Activated T-helper 2 cell treated with anti-CD3 and anti-CD28 coated beads, Interferon-gamma antibody, Interleukin-2, Interleukin-4, amounts not matched to agents 10 μg/mL and 5 μg/mL and 100 μg/mL, durations not matched to agents 14 hours and 24 hours and 36 hours (primary cell): ENCODE measurements at regions not wholly inside any gene's neighbourhood (a gene's known extent, or its start where the extent isn't known, plus 50 kb on each side); places are given as distances from the start of the nearest gene placed in this dataset.

Source experiments
- DNase-seq: peaks from one replicate; pipeline ENCODE4 v3.0.0; 2021; ENCODE audit warnings: low spot score
- H3K27ac Mint-ChIP-seq: one replicate; pipeline ENCODE4 v1.8.0; 2021; ENCODE audit warnings: mixed read lengths
- H3K27me3 Mint-ChIP-seq: one replicate; pipeline ENCODE4 v1.8.0; 2021; ENCODE audit warnings: low read depth, mixed read lengths
- H3K36me3 Mint-ChIP-seq: one replicate; pipeline ENCODE4 v1.8.0; 2021; ENCODE audit warnings: low read depth, mixed read lengths
- H3K4me1 Mint-ChIP-seq: one replicate; pipeline ENCODE4 v1.8.0; 2021; ENCODE audit warnings: low read depth, mixed read lengths
- H3K4me3 Mint-ChIP-seq: one replicate; pipeline ENCODE4 v1.8.0; 2021; ENCODE audit warnings: low read depth, mild to moderate bottlenecking, moderate library complexity, mixed read lengths
- H3K9me3 Mint-ChIP-seq: one replicate; pipeline ENCODE4 v1.8.0; 2021; ENCODE audit warnings: mixed read lengths
- intact Hi-C: fragments of 100-400 bp; cut with micrococcal nuclease; formaldehyde crosslinking; loops from one replicate; pipeline ENCODE4 v1.15.1; 2023

DNA sequence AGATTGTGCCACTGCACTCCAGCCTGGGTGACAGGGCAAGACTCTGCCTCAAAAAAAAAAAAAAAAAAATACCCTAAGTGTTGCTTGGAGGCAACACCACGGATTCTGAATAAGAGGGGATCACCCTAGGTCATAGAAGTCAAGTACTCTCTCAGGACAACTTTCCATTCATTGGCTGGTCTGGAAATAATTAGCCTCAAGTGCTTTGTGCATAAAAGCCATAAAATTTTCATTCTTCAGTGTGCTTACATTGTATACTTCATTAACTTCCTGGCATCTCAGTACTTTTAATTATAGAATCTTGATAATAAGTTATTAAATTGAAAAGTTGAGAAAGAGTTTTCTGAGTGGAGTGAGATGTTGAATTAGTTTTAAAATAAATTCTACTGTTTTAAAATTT, 876.1 kb upstream of the FAM98A start:
- no peaks in the 10 kb centered on the region for H3K36me3 Mint-ChIP-seq
- H3K4me3 Mint-ChIP-seq: no peak overlapping the region
- intact Hi-C loops: no loop called here
- H3K27me3 Mint-ChIP-seq: no peaks in the 10 kb centered on the region
- H3K9me3 Mint-ChIP-seq: peaks cover 15% of the 10 kb centered on the region
- DNase-seq: no peak
- H3K27ac Mint-ChIP-seq: no peak overlapping the region
- no peaks in the 10 kb centered on the region for H3K4me1 Mint-ChIP-seq

DNA sequence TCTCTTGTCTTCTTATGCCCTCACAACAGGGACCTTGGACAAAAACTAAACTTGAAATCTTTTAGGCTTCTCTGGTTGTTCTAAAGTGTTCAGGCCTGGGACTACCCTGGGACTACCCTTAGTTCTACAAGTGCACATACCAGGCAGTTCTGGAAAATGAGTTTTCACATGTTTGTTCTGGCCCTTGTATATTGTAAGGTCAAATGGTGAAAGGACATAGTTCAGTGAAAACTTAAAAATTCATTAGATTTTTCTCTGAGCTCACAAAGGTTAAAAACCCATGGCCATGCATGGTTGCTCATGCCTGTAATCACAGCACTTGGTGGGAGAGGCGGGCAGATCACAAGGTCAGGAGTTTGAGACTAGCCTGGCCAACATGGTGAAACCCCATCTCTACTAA, 875.5 kb upstream of the FAM98A start:
- no peak for DNase-seq
- peaks cover 17% of the 10 kb centered on the region for H3K9me3 Mint-ChIP-seq
- intact Hi-C loops: no loop called here
- H3K27me3 Mint-ChIP-seq: no peaks in the 10 kb centered on the region
- H3K27ac Mint-ChIP-seq: no peak overlapping the region
- H3K4me3 Mint-ChIP-seq: no peak overlapping the region
- no peaks in the 10 kb centered on the region for H3K4me1 Mint-ChIP-seq
- H3K36me3 Mint-ChIP-seq: no peaks in the 10 kb centered on the region

DNA sequence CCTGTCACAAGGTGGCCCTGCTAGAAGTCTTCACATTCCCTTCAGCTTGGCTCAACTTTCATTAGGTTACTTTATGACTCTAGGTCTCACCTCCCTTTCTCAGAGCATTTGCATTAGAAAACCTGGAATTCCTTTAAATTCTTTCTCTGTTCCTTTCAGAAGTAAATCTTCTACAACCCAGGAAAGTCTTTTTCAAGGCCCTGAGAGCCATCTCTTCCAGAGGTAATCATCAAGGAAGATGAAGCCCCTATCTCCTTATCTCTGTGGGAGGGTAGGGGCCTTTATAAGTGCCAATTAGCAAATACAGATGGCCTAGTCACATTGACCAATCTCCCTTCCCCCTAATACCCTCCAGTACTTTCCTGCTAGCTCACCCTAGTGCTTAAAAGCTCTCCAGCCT, 848.0 kb upstream of the FAM98A start:
- no peaks in the 10 kb centered on the region for H3K36me3 Mint-ChIP-seq
- peaks cover 27% of the 10 kb centered on the region for H3K9me3 Mint-ChIP-seq
- H3K4me3 Mint-ChIP-seq: no peak overlapping the region
- H3K4me1 Mint-ChIP-seq: no peaks in the 10 kb centered on the region
- no peaks in the 10 kb centered on the region for H3K27me3 Mint-ChIP-seq
- no peak overlapping the region for H3K27ac Mint-ChIP-seq
- DNase-seq: no peak
- intact Hi-C loops: no loop called here

DNA sequence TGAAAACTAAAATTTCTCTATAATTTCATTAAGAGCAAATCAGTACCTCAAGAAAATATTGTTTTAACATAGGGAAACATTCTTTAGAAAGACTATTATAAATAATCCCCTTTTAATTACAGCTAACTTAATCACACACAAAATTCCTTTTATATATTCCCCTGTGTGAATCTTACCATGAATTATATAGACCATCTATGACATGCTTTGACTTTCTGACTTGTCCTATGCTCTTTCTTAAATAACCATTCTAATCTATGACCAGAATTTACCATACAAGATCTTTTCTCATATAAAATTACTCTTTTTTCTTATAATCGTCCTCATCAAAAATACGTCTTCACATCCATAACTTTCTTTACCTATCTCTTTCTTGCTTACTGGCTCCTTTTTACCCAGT, 824.2 kb upstream of the FAM98A start:
- peaks cover 37% of the 10 kb centered on the region for H3K9me3 Mint-ChIP-seq
- H3K27ac Mint-ChIP-seq: no peak overlapping the region
- H3K36me3 Mint-ChIP-seq: no peaks in the 10 kb centered on the region
- intact Hi-C loops: no loop called here
- no peak overlapping the region for H3K4me3 Mint-ChIP-seq
- no peaks in the 10 kb centered on the region for H3K27me3 Mint-ChIP-seq
- no peak for DNase-seq
- H3K4me1 Mint-ChIP-seq: no peaks in the 10 kb centered on the region

- H3K36me3 Mint-ChIP-seq: no peaks in the 10 kb centered on the region
- no peaks in the 10 kb centered on the region for H3K4me1 Mint-ChIP-seq
- intact Hi-C loops: no loop called here
- H3K27ac Mint-ChIP-seq: no peak overlapping the region
- peaks cover 30% of the 10 kb centered on the region for H3K9me3 Mint-ChIP-seq
- no peak for DNase-seq
- no peak overlapping the region for H3K4me3 Mint-ChIP-seq
- no peaks in the 10 kb centered on the region for H3K27me3 Mint-ChIP-seq
These were observed 820.8 kb upstream of the FAM98A start for GRCh38 chr2:34419856-34420255.

- Mint-ChIP-seq H3K27me3 (no peaks in the 10 kb centered on the region), H3K27ac (no peak overlapping the region), H3K4me1 (no peaks in the 10 kb centered on the region), H3K9me3 (peaks cover 13% of the 10 kb centered on the region), H3K4me3 (no peak overlapping the region), H3K36me3 (no peaks in the 10 kb centered on the region)
- intact Hi-C loops: no loop called here
- no peak for DNase-seq
These were observed 817.8 kb upstream of the FAM98A start for GRCh38 chr2:34416856-34417255.

DNA sequence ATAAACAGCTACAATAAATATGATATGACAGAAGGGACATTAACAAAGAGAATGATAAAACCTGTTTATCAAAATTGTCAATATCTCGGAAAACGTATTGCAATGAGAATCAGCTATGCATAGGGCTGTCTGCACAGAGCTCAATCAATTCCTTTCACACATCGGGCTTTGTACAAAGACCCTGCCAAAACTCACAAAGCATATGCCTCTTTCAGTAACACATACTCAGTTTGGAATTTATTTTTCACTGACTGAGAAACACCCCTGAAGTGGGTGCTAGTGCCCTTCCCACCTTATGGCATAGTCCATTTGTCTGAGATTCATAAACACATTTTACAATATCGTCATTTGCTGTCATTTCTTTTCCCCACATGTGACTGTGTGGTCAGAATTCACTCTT, 815.8 kb upstream of the FAM98A start:
- Mint-ChIP-seq H3K4me3 (no peak overlapping the region), H3K27ac (no peak overlapping the region), H3K36me3 (no peaks in the 10 kb centered on the region), H3K4me1 (no peaks in the 10 kb centered on the region), H3K27me3 (no peaks in the 10 kb centered on the region), H3K9me3 (peaks cover 7% of the 10 kb centered on the region)
- intact Hi-C loops: no loop called here
- DNase-seq: no peak

DNA sequence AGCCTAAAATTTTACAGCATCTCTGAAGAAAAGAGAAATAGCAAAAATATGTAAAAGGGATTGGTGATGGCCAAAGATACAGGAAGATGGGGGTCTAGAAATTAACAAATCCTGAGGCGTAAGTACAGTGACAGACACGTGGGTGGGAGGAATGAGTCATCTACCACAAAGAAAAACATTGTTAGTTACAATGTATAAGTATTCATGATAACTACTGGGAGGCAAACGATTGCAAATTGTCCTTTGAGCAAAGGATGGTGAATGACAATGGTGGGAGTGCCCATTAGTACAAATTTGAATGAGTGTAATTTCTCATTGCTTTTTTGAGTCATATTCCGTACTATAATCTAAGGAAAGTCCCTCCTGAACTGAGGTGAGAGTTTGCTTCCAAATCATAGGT, 809.0 kb upstream of the FAM98A start:
- no peak overlapping the region for H3K4me3 Mint-ChIP-seq
- no peak for DNase-seq
- H3K27me3 Mint-ChIP-seq: no peaks in the 10 kb centered on the region
- no peaks in the 10 kb centered on the region for H3K36me3 Mint-ChIP-seq
- H3K27ac Mint-ChIP-seq: no peak overlapping the region
- no peaks in the 10 kb centered on the region for H3K4me1 Mint-ChIP-seq
- H3K9me3 Mint-ChIP-seq: peaks cover 8% of the 10 kb centered on the region
- intact Hi-C loops: no loop called here

- Mint-ChIP-seq H3K36me3 (no peaks in the 10 kb centered on the region), H3K4me3 (no peak overlapping the region), H3K27me3 (no peaks in the 10 kb centered on the region), H3K9me3 (peaks cover 20% of the 10 kb centered on the region), H3K27ac (no peak overlapping the region), H3K4me1 (no peaks in the 10 kb centered on the region)
- intact Hi-C loops: no loop called here
- no peak for DNase-seq
These were observed 804.4 kb upstream of the FAM98A start for GRCh38 chr2:34403512-34403911.

- H3K36me3 Mint-ChIP-seq: no peaks in the 10 kb centered on the region
- DNase-seq: no peak
- intact Hi-C loops: no loop called here
- H3K27ac Mint-ChIP-seq: no peak overlapping the region
- no peak overlapping the region for H3K4me3 Mint-ChIP-seq
- peaks cover 17% of the 10 kb centered on the region for H3K9me3 Mint-ChIP-seq
- no peaks in the 10 kb centered on the region for H3K4me1 Mint-ChIP-seq
- no peaks in the 10 kb centered on the region for H3K27me3 Mint-ChIP-seq
These were observed 803.3 kb upstream of the FAM98A start for GRCh38 chr2:34402376-34402775.

DNA sequence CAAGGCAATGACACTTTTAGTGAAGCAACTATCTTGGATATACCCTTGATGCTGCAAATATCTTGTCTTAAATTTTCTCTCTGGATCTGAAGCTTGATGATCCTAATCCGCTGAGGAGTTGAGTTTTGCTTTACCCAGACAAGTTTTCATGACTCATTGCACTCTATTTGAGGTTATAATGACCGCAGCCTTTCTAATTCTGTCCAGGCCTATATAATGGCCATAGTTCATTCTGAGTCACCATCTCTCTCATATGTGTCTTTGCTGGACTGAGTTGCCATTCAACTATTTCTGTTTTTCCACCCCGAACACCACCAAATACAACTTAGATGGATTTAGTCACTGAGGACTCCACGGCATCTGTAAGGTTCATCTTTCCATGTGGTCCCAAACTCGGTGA, 802.1 kb upstream of the FAM98A start:
- Mint-ChIP-seq H3K27me3 (no peaks in the 10 kb centered on the region), H3K9me3 (peaks cover 12% of the 10 kb centered on the region), H3K27ac (no peak overlapping the region), H3K4me3 (no peak overlapping the region), H3K36me3 (no peaks in the 10 kb centered on the region), H3K4me1 (no peaks in the 10 kb centered on the region)
- intact Hi-C loops: no loop called here
- DNase-seq: no peak

DNA sequence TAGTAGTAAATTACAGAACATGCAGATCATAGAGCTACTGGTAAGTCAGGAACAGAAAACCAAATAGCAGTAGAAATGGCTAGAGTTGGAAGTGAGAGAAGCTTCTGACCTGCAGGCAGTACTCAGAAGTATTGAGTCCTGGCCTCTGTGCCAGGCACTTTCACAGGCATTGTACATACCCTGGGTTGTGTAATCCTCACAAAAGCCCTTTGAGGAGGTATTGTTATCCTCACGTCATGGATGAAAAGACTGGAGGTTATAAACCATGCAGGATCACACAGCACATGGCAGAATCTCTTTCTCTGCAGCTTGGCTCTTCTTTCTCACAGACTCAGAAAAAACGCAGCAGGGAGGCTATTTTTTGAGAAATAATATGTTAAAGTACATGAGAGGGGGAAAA, 789.3 kb upstream of the FAM98A start:
- H3K4me3 Mint-ChIP-seq: no peak overlapping the region
- DNase-seq: no peak
- no peaks in the 10 kb centered on the region for H3K4me1 Mint-ChIP-seq
- H3K9me3 Mint-ChIP-seq: peaks cover 28% of the 10 kb centered on the region
- no peak overlapping the region for H3K27ac Mint-ChIP-seq
- no peaks in the 10 kb centered on the region for H3K27me3 Mint-ChIP-seq
- intact Hi-C loops: no loop called here
- no peaks in the 10 kb centered on the region for H3K36me3 Mint-ChIP-seq

DNA sequence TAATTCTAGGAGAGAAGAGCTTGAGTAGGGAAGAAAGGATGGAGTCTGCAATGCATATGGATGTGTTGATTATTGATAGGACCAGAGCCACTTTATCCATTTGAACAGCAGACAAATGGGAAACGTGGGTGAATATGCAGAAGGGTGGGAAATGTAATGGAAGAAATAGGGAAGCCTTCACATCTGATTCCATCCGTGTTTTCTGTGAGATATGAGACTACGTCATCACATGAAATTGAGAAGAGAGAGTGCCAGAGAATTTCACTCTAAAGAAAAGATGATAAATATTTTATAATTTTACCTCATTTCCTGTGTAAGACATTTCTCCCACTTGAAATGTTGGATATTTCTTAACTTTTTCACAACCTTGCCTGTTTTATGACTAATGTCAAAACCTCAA, 788.4 kb upstream of the FAM98A start:
- DNase-seq: no peak
- no peaks in the 10 kb centered on the region for H3K27me3 Mint-ChIP-seq
- H3K36me3 Mint-ChIP-seq: no peaks in the 10 kb centered on the region
- no peak overlapping the region for H3K27ac Mint-ChIP-seq
- peaks cover 25% of the 10 kb centered on the region for H3K9me3 Mint-ChIP-seq
- H3K4me3 Mint-ChIP-seq: no peak overlapping the region
- intact Hi-C loops: no loop called here
- H3K4me1 Mint-ChIP-seq: no peaks in the 10 kb centered on the region

GRCh38 chr2:34379586-34379985, 780.5 kb upstream of the FAM98A start:
- no peak for DNase-seq
- H3K27ac Mint-ChIP-seq: no peak overlapping the region
- intact Hi-C loops: no loop called here
- H3K4me3 Mint-ChIP-seq: no peak overlapping the region
- no peaks in the 10 kb centered on the region for H3K27me3 Mint-ChIP-seq
- H3K9me3 Mint-ChIP-seq: peaks cover 3% of the 10 kb centered on the region
- H3K36me3 Mint-ChIP-seq: no peaks in the 10 kb centered on the region
- no peaks in the 10 kb centered on the region for H3K4me1 Mint-ChIP-seq
